Nephron progenitor cell (in vitro differentiated cells): ENCODE measurements at regions not wholly inside any gene's neighbourhood (a gene's known extent, or its start where the extent isn't known, plus 50 kb on each side); places are given as distances from the start of the nearest gene placed in this dataset.

ENCODE experiments used
- DNase-seq: peaks from one replicate; pipeline ENCODE4 v3.0.0; 2021
- H3K27ac Mint-ChIP-seq: 2 replicates; pipeline ENCODE4 v1.8.0; 2021; ENCODE audit warnings: mild to moderate bottlenecking, moderate library complexity, mixed read lengths
- H3K27me3 Mint-ChIP-seq: 2 replicates; pipeline ENCODE4 v1.8.0; 2021; ENCODE audit warnings: mild to moderate bottlenecking, low read depth, mixed read lengths; ENCODE audit not compliant: poor library complexity
- H3K36me3 Mint-ChIP-seq: 2 replicates; pipeline ENCODE4 v1.8.0; 2021; ENCODE audit warnings: low read depth, mixed read lengths
- H3K4me1 Mint-ChIP-seq: 2 replicates; pipeline ENCODE4 v1.8.0; 2021; ENCODE audit warnings: mixed read lengths
- H3K4me3 Mint-ChIP-seq: 2 replicates; pipeline ENCODE4 v1.8.0; 2021; ENCODE audit warnings: mild to moderate bottlenecking, moderate library complexity, mixed read lengths
- H3K9me3 Mint-ChIP-seq: 2 replicates; pipeline ENCODE4 v1.8.0; 2021; ENCODE audit warnings: mild to moderate bottlenecking, moderate library complexity, mixed read lengths
- CTCF ChIP-seq: fragments of 200-600 bp; sonication (generic); IDR thresholded peaks from 2 replicates; pipeline ENCODE4 v1.5.0; 2021; ENCODE audit warnings: antibody characterized with exemption

- Mint-ChIP-seq H3K36me3 (no peaks in the 10 kb centered on the region), H3K4me3 (no peak overlapping the region), H3K4me1 (no peaks in the 10 kb centered on the region), H3K27ac (no peak overlapping the region), H3K27me3 (peaks cover 3% of the 10 kb centered on the region), H3K9me3 (no peaks in the 10 kb centered on the region)
- TF ChIP-seq CTCF = no peak
- no peak for DNase-seq
Measured at GRCh38 chr20:39897781-39898466, 791.1 kb downstream of the MAFB start.

GRCh38 chr20:39897058-39897457 is 792.0 kb downstream of the MAFB start:
- H3K27ac Mint-ChIP-seq = no peak overlapping the region
- H3K4me1 Mint-ChIP-seq = no peaks in the 10 kb centered on the region
- H3K36me3 Mint-ChIP-seq = no peaks in the 10 kb centered on the region
- H3K4me3 Mint-ChIP-seq = no peak overlapping the region
- H3K27me3 Mint-ChIP-seq = peaks cover 3% of the 10 kb centered on the region
- H3K9me3 Mint-ChIP-seq = no peaks in the 10 kb centered on the region
- DNase-seq = no peak
- no peak for TF ChIP-seq CTCF

- Mint-ChIP-seq H3K4me1 (no peaks in the 10 kb centered on the region), H3K36me3 (no peaks in the 10 kb centered on the region), H3K9me3 (no peaks in the 10 kb centered on the region), H3K4me3 (no peak overlapping the region), H3K27ac (no peak overlapping the region), H3K27me3 (no peaks in the 10 kb centered on the region)
- no peak for TF ChIP-seq CTCF
- DNase-seq = no peak
Measured at GRCh38 chr20:39894067-39894466, 795.0 kb downstream of the MAFB start.

- no peaks in the 10 kb centered on the region for H3K4me1 Mint-ChIP-seq
- no peak overlapping the region for H3K27ac Mint-ChIP-seq
Measured at GRCh38 chr20:39893003-39893685, 795.9 kb downstream of the MAFB start.

GRCh38 chr20:39890697-39891096 is 798.3 kb downstream of the MAFB start:
- H3K4me1 Mint-ChIP-seq = peaks cover 13% of the 10 kb centered on the region
- H3K27me3 Mint-ChIP-seq = no peaks in the 10 kb centered on the region
- no peak for TF ChIP-seq CTCF
- H3K27ac Mint-ChIP-seq = no peak overlapping the region
- H3K9me3 Mint-ChIP-seq = no peaks in the 10 kb centered on the region
- no peak for DNase-seq
- no peak overlapping the region for H3K4me3 Mint-ChIP-seq
- H3K36me3 Mint-ChIP-seq = no peaks in the 10 kb centered on the region

More at GRCh38 chr20:39893003-39893685, 795.9 kb downstream of the MAFB start:
- DNase-seq = no peak
- TF ChIP-seq CTCF = no peak
- Mint-ChIP-seq H3K4me3 (no peak overlapping the region), H3K27me3 (no peaks in the 10 kb centered on the region), H3K9me3 (no peaks in the 10 kb centered on the region), H3K36me3 (no peaks in the 10 kb centered on the region)

GRCh38 chr20:39888310-39888709 is 800.7 kb downstream of the MAFB start:
- no peaks in the 10 kb centered on the region for H3K9me3 Mint-ChIP-seq
- peaks cover 4% of the 10 kb centered on the region for H3K27me3 Mint-ChIP-seq
- no peak overlapping the region for H3K27ac Mint-ChIP-seq
- TF ChIP-seq CTCF = no peak
- no peaks in the 10 kb centered on the region for H3K36me3 Mint-ChIP-seq
- H3K4me3 Mint-ChIP-seq = no peak overlapping the region
- H3K4me1 Mint-ChIP-seq = peaks cover 15% of the 10 kb centered on the region
- no peak for DNase-seq
